CD8-positive, alpha-beta memory T cell (primary cell): ENCODE measurements at regions not wholly inside any gene's neighbourhood (a gene's known extent, or its start where the extent isn't known, plus 50 kb on each side); places are given as distances from the start of the nearest gene placed in this dataset.
A peak's percentile ranks its signal among the peaks of the same experiment; 100 is the strongest.

Experiments used
- CTCF ChIA-PET: fragments of 350-600 bp; sonication (Branson Sonifier 250); formaldehyde crosslinking; loops from one replicate; lab custom pipeline; 2021; ENCODE audit warnings: antibody characterized with exemption; lab: Charles Lee
- POLR2A ChIA-PET: fragments of 350-600 bp; sonication (Branson Sonifier 250); formaldehyde crosslinking; loops from one replicate; lab custom pipeline; 2021; ENCODE audit warnings: antibody characterized with exemption; lab: Charles Lee
- DNase-seq, 5 donors: peaks; one replicate each; pipeline versions ENCODE4 v3.0.0 to v3.0.0-alpha.2; 2020 to 2022; ENCODE audit warnings: mixed read lengths in 1 of 5
- H3K27ac ChIP-seq: one replicate; pipeline ENCODE4 v1.7.0; 2013; ENCODE audit warnings: low read depth, mild to moderate bottlenecking, low read length, moderate library complexity
- H3K27me3 ChIP-seq: 2 replicates; pipeline ENCODE4 v1.7.0; 2013; ENCODE audit warnings: low read length, mild to moderate bottlenecking; ENCODE audit not compliant: insufficient read depth, poor library complexity, severe bottlenecking
- H3K36me3 ChIP-seq: 2 replicates; pipeline ENCODE4 v1.7.0; 2013; ENCODE audit warnings: mild to moderate bottlenecking, low read length, moderate library complexity; ENCODE audit not compliant: insufficient read depth
- H3K4me1 ChIP-seq: 2 replicates; pipeline ENCODE4 v1.7.0; 2013; ENCODE audit warnings: mild to moderate bottlenecking, low read length, moderate library complexity; ENCODE audit not compliant: insufficient read depth
- H3K4me3 ChIP-seq: 2 replicates; pipeline ENCODE4 v1.7.0; 2013; ENCODE audit warnings: mild to moderate bottlenecking, low read length
- H3K9me3 ChIP-seq: 2 replicates; pipeline ENCODE4 v1.7.0; 2013; ENCODE audit warnings: mild to moderate bottlenecking, low read length
- H3K27ac Mint-ChIP-seq, 8 donors: one replicate each; pipeline ENCODE4 v1.8.0; 2020 to 2021; ENCODE audit warnings: mixed read lengths in 8 of 8, mild to moderate bottlenecking in 6 of 8, inconsistent platforms in 3 of 8, moderate library complexity in 3 of 8
- H3K27me3 Mint-ChIP-seq, 2 donors: one replicate each; pipeline ENCODE4 v1.8.0; 2020 to 2021; ENCODE audit warnings: mixed read lengths in 2 of 2, mild to moderate bottlenecking in 1 of 2, moderate library complexity in 1 of 2
- H3K36me3 Mint-ChIP-seq, 3 donors: one replicate each; pipeline ENCODE4 v1.8.0; 2020 to 2021; ENCODE audit warnings: mixed read lengths in 3 of 3, inconsistent platforms in 1 of 3, mild to moderate bottlenecking in 1 of 3
- H3K4me1 Mint-ChIP-seq, 3 donors: one replicate each; pipeline ENCODE4 v1.8.0; 2020 to 2021; ENCODE audit warnings: mixed read lengths in 3 of 3, inconsistent platforms in 1 of 3, mild to moderate bottlenecking in 1 of 3
- H3K4me3 Mint-ChIP-seq, 7 donors: one replicate each; pipeline ENCODE4 v1.8.0; 2020 to 2021; ENCODE audit warnings: mixed read lengths in 7 of 7, mild to moderate bottlenecking in 6 of 7, moderate library complexity in 4 of 7, inconsistent platforms in 2 of 7
- H3K9me3 Mint-ChIP-seq, 5 donors: one replicate each; pipeline ENCODE4 v1.8.0; 2020 to 2022; ENCODE audit warnings: mixed read lengths in 5 of 5, mild to moderate bottlenecking in 3 of 5, moderate library complexity in 2 of 5, inconsistent platforms in 1 of 5

- H3K36me3 Mint-ChIP-seq, result peaks cover 0 to 1% (median 0%) of the 10 kb centered on the region in 3 donors
- peaks cover 3 to 26% of the 10 kb centered on the region in 2 donors for H3K27me3 Mint-ChIP-seq
- H3K4me3 ChIP-seq, result no peak overlapping the region
- no peak for DNase-seq
- peak overlapping the region in 5 of 7 donors; percentile 6 to 85 (median 59) for H3K4me3 Mint-ChIP-seq
- no peaks in the 10 kb centered on the region for H3K27me3 ChIP-seq
- H3K9me3 ChIP-seq, result no peaks in the 10 kb centered on the region
- H3K9me3 Mint-ChIP-seq, result no peaks in the 10 kb centered on the region
- H3K27ac ChIP-seq, result no peak overlapping the region
- ChIA-PET CTCF (interaction anchor here (1.0 kb wide), 1 partner anchor 12 kb away, joined by 3 read pairs; no protein-coding TSS in a partner anchor), POLR2A (no interaction called here)
- H3K4me1 Mint-ChIP-seq, result peaks cover 12 to 25% (median 21%) of the 10 kb centered on the region in 3 donors
- H3K4me1 ChIP-seq, result peaks cover 4% of the 10 kb centered on the region
- H3K36me3 ChIP-seq, result no peaks in the 10 kb centered on the region
- H3K27ac Mint-ChIP-seq, result peak overlapping the region in 3 of 8 donors; percentile 36 to 56 (median 52)
Observed at GRCh38 chr19:29302002-29302928, 89.3 kb upstream of the UQCRFS1 start.

GRCh38 chr19:29303069-29303718 lies 90.2 kb upstream of the UQCRFS1 start:
- Mint-ChIP-seq H3K4me1 (peaks cover 12 to 25% (median 21%) of the 10 kb centered on the region in 3 donors), H3K27me3 (peaks cover 3 to 27% of the 10 kb centered on the region in 2 donors), H3K27ac (peak overlapping the region in 4 of 8 donors; percentile 15 to 52 (median 36)), H3K36me3 (no peaks in the 10 kb centered on the region), H3K4me3 (peak overlapping the region in 6 of 7 donors; percentile 6 to 85 (median 60)), H3K9me3 (no peaks in the 10 kb centered on the region)
- CTCF ChIA-PET, result interaction anchor here (1.0 kb wide), 1 partner anchor 11 kb away, joined by 3 read pairs; no protein-coding TSS in a partner anchor
- H3K9me3 ChIP-seq, result no peaks in the 10 kb centered on the region
- H3K27me3 ChIP-seq, result no peaks in the 10 kb centered on the region
- H3K36me3 ChIP-seq, result no peaks in the 10 kb centered on the region
- no peak overlapping the region for H3K27ac ChIP-seq
- POLR2A ChIA-PET, result no interaction called here
- peaks cover 4% of the 10 kb centered on the region for H3K4me1 ChIP-seq
- no peak overlapping the region for H3K4me3 ChIP-seq
- DNase-seq, result no peak

- ChIA-PET POLR2A (no interaction called here), CTCF (no interaction called here)
- Mint-ChIP-seq H3K4me1 (peaks cover 12 to 25% (median 21%) of the 10 kb centered on the region in 3 donors), H3K27me3 (peaks cover 3 to 31% of the 10 kb centered on the region in 2 donors), H3K4me3 (no peak overlapping the region), H3K9me3 (no peaks in the 10 kb centered on the region), H3K36me3 (no peaks in the 10 kb centered on the region), H3K27ac (peak overlapping the region in 1 of 8 donors; percentile 18)
- DNase-seq, result no peak
- Histone ChIP-seq H3K9me3 (no peaks in the 10 kb centered on the region), H3K4me1 (peaks cover 4% of the 10 kb centered on the region), H3K27me3 (no peaks in the 10 kb centered on the region), H3K27ac (no peak overlapping the region), H3K36me3 (no peaks in the 10 kb centered on the region), H3K4me3 (no peak overlapping the region)
Observed at GRCh38 chr19:29303719-29304090, 90.8 kb upstream of the UQCRFS1 start.

- Histone ChIP-seq H3K9me3 (no peaks in the 10 kb centered on the region), H3K4me3 (no peak overlapping the region), H3K4me1 (peaks cover 4% of the 10 kb centered on the region), H3K27me3 (no peaks in the 10 kb centered on the region), H3K27ac (no peak overlapping the region), H3K36me3 (no peaks in the 10 kb centered on the region)
- H3K36me3 Mint-ChIP-seq, result no peaks in the 10 kb centered on the region
- no peak overlapping the region for H3K27ac Mint-ChIP-seq
- H3K9me3 Mint-ChIP-seq, result no peaks in the 10 kb centered on the region
- no peak overlapping the region for H3K4me3 Mint-ChIP-seq
- peaks cover 3 to 38% of the 10 kb centered on the region in 2 donors for H3K27me3 Mint-ChIP-seq
- POLR2A ChIA-PET, result no interaction called here
- DNase-seq, result no peak
- CTCF ChIA-PET, result no interaction called here
- peaks cover 12 to 25% (median 21%) of the 10 kb centered on the region in 3 donors for H3K4me1 Mint-ChIP-seq
Observed at GRCh38 chr19:29305268-29305667, 92.3 kb upstream of the UQCRFS1 start.

- H3K27me3 ChIP-seq, result no peaks in the 10 kb centered on the region
- no peaks in the 10 kb centered on the region for H3K36me3 ChIP-seq
- no peaks in the 10 kb centered on the region for H3K9me3 ChIP-seq
- Mint-ChIP-seq H3K27ac (peak overlapping the region in 1 of 8 donors; percentile 20), H3K27me3 (peaks cover 7 to 51% of the 10 kb centered on the region in 2 donors), H3K9me3 (no peaks in the 10 kb centered on the region), H3K4me1 (no peaks in the 10 kb centered on the region), H3K36me3 (no peaks in the 10 kb centered on the region), H3K4me3 (no peak overlapping the region)
- CTCF ChIA-PET, result no interaction called here
- POLR2A ChIA-PET, result no interaction called here
- no peak overlapping the region for H3K27ac ChIP-seq
- H3K4me1 ChIP-seq, result no peaks in the 10 kb centered on the region
- no peak for DNase-seq
- H3K4me3 ChIP-seq, result no peak overlapping the region
Observed at GRCh38 chr19:29308977-29309590, 96.1 kb upstream of the UQCRFS1 start.

GRCh38 chr19:29309637-29310036 lies 96.7 kb upstream of the UQCRFS1 start:
- Histone ChIP-seq H3K36me3 (no peaks in the 10 kb centered on the region), H3K9me3 (no peaks in the 10 kb centered on the region), H3K4me1 (no peaks in the 10 kb centered on the region), H3K4me3 (no peak overlapping the region), H3K27me3 (no peaks in the 10 kb centered on the region), H3K27ac (no peak overlapping the region)
- Mint-ChIP-seq H3K27me3 (peaks cover 7 to 49% of the 10 kb centered on the region in 2 donors), H3K9me3 (no peaks in the 10 kb centered on the region), H3K4me3 (no peak overlapping the region), H3K36me3 (no peaks in the 10 kb centered on the region), H3K27ac (no peak overlapping the region), H3K4me1 (no peaks in the 10 kb centered on the region)
- POLR2A ChIA-PET, result no interaction called here
- DNase-seq, result no peak
- CTCF ChIA-PET, result no interaction called here

GRCh38 chr19:29311191-29311790 lies 98.3 kb upstream of the UQCRFS1 start:
- POLR2A ChIA-PET, result no interaction called here
- peaks cover 4 to 48% of the 10 kb centered on the region in 2 donors for H3K27me3 Mint-ChIP-seq
- H3K27ac Mint-ChIP-seq, result no peak overlapping the region

More at GRCh38 chr19:29311191-29311790, 98.3 kb upstream of the UQCRFS1 start:
- H3K27ac ChIP-seq, result no peak overlapping the region
- Mint-ChIP-seq H3K9me3 (no peaks in the 10 kb centered on the region), H3K36me3 (no peaks in the 10 kb centered on the region), H3K4me1 (no peaks in the 10 kb centered on the region), H3K4me3 (no peak overlapping the region)
- H3K27me3 ChIP-seq, result no peaks in the 10 kb centered on the region
- no peaks in the 10 kb centered on the region for H3K36me3 ChIP-seq
- no peak for DNase-seq
- CTCF ChIA-PET, result no interaction called here
- no peaks in the 10 kb centered on the region for H3K4me1 ChIP-seq
- H3K4me3 ChIP-seq, result no peak overlapping the region
- no peaks in the 10 kb centered on the region for H3K9me3 ChIP-seq
